Fibroblast of lung (primary cell): ENCODE measurements at regions not wholly inside any gene's neighbourhood (a gene's known extent, or its start where the extent isn't known, plus 50 kb on each side); places are given as distances from the start of the nearest gene placed in this dataset.

Source experiments
- DNase-seq, 2 donors: peaks; one replicate each; pipeline versions ENCODE4 v3.0.0 to v3.0.0-alpha.2; 2010; ENCODE audit warnings: low read depth in 2 of 2
- H2AFZ ChIP-seq: 2 replicates; pipeline ENCODE4 v1.5.1; 2012; ENCODE audit warnings: low read length, control low read depth, inconsistent platforms
- H3K27ac ChIP-seq: 2 replicates; pipeline ENCODE4 v1.5.1; 2011; ENCODE audit warnings: low read length, control low read depth; ENCODE audit not compliant: insufficient read depth
- H3K27me3 ChIP-seq: 2 replicates; pipeline ENCODE4 v1.5.1; 2011; ENCODE audit warnings: mild to moderate bottlenecking, low read length; ENCODE audit not compliant: control insufficient read depth, insufficient read depth
- H3K36me3 ChIP-seq: 2 replicates; pipeline ENCODE4 v1.5.1; 2011; ENCODE audit warnings: low read length; ENCODE audit not compliant: control insufficient read depth, insufficient read depth
- H3K4me1 ChIP-seq: 2 replicates; pipeline ENCODE4 v1.5.1; 2011; ENCODE audit warnings: low read length; ENCODE audit not compliant: control insufficient read depth, insufficient read depth; ENCODE audit errors: extremely low read depth
- H3K4me2 ChIP-seq: 2 replicates; pipeline ENCODE4 v1.5.1; 2011; ENCODE audit warnings: low read length, control low read depth; ENCODE audit not compliant: insufficient read depth; ENCODE audit errors: extremely low read depth
- H3K4me3 ChIP-seq, 4 experiments: fragments of 200-600 bp in 1 of 4; sonication (generic) in 1 of 4; replicated peaks in 1 of 4; 2 replicates each; pipeline ENCODE4 v1.5.1; 2011 to 2016; ENCODE audit warnings: low read length in 4 of 4, low read depth in 3 of 4, mild to moderate bottlenecking in 3 of 4, control low read depth in 2 of 4, inconsistent platforms in 1 of 4, mixed read lengths in 1 of 4; ENCODE audit not compliant: insufficient read depth in 1 of 4; ENCODE audit errors: control extremely low read depth in 1 of 4
- H3K79me2 ChIP-seq: 2 replicates; pipeline ENCODE4 v1.5.1; 2012; ENCODE audit warnings: mild to moderate bottlenecking, low read length, inconsistent platforms; ENCODE audit not compliant: control insufficient read depth, insufficient read depth
- H3K9ac ChIP-seq: 2 replicates; pipeline ENCODE4 v1.5.1; 2011; ENCODE audit warnings: mild to moderate bottlenecking, low read length, control low read depth; ENCODE audit not compliant: insufficient read depth
- H3K9me3 ChIP-seq: 2 replicates; pipeline ENCODE4 v1.5.1; 2012; ENCODE audit warnings: low read depth, low read length; ENCODE audit not compliant: control insufficient read depth, insufficient read depth
- H4K20me1 ChIP-seq: 2 replicates; pipeline ENCODE4 v1.5.1; 2011; ENCODE audit warnings: low read length; ENCODE audit not compliant: control insufficient read depth, insufficient read depth; ENCODE audit errors: extremely low read depth
- CTCF ChIP-seq, 2 donors: IDR thresholded peaks in 1 of 2; conservative IDR thresholded peaks in 1 of 2; 1 replicate in 1 of 2; 2 replicates in 1 of 2; pipeline ENCODE4 v1.5.1; 2011 to 2012; ENCODE audit warnings: low read length in 2 of 2, control low read depth in 1 of 2, inconsistent platforms in 1 of 2, low read depth in 1 of 2, mild to moderate bottlenecking in 1 of 2
- EZH2 ChIP-seq: IDR thresholded peaks from 2 replicates; pipeline ENCODE4 v1.5.1; 2012; ENCODE audit warnings: low read length, control low read depth, mild to moderate bottlenecking; ENCODE audit errors: missing control alignments

- H3K36me3 ChIP-seq, result no peaks in the 10 kb centered on the region
- no peaks in the 10 kb centered on the region for H3K27me3 ChIP-seq
- no peak overlapping the region for H2AFZ ChIP-seq
- no peak overlapping the region for H3K4me3 ChIP-seq
- H3K27ac ChIP-seq, result no peak overlapping the region
- no peaks in the 10 kb centered on the region for H3K4me1 ChIP-seq
- H3K4me2 ChIP-seq, result no peak overlapping the region
- DNase-seq, result no peak
- TF ChIP-seq CTCF (conservative IDR thresholded peaks at IDR 0.05 in 1 of 2, IDR thresholded peaks at IDR 0.05 in 1 of 2; ENCODE audit: low read depth in 1 of 2, low read length in 2 of 2) (no peak), EZH2 (no peak)
- no peaks in the 10 kb centered on the region for H3K79me2 ChIP-seq
- no peaks in the 10 kb centered on the region for H4K20me1 ChIP-seq
- no peak overlapping the region for H3K9ac ChIP-seq
- H3K9me3 ChIP-seq, result no peaks in the 10 kb centered on the region
These were observed 101.9 kb upstream of the MTPN start for GRCh38 chr7:136079066-136079465.

GRCh38 chr7:136078630-136079029, 101.5 kb upstream of the MTPN start:
- Histone ChIP-seq H2AFZ (no peak overlapping the region), H3K4me1 (no peaks in the 10 kb centered on the region), H3K79me2 (no peaks in the 10 kb centered on the region), H3K4me2 (no peak overlapping the region), H3K36me3 (no peaks in the 10 kb centered on the region), H3K9me3 (no peaks in the 10 kb centered on the region), H3K9ac (no peak overlapping the region), H3K27ac (no peak overlapping the region), H3K4me3 (no peak overlapping the region), H3K27me3 (no peaks in the 10 kb centered on the region), H4K20me1 (no peaks in the 10 kb centered on the region)
- no peak for DNase-seq
- TF ChIP-seq CTCF (conservative IDR thresholded peaks at IDR 0.05 in 1 of 2, IDR thresholded peaks at IDR 0.05 in 1 of 2; ENCODE audit: low read depth in 1 of 2, low read length in 2 of 2), result no peak
- no peak for TF ChIP-seq EZH2

GRCh38 chr7:136076954-136077353, 99.8 kb upstream of the MTPN start:
- H2AFZ ChIP-seq, result no peak overlapping the region
- no peak overlapping the region for H3K9ac ChIP-seq
- no peaks in the 10 kb centered on the region for H3K9me3 ChIP-seq
- no peaks in the 10 kb centered on the region for H3K36me3 ChIP-seq
- H3K4me1 ChIP-seq, result no peaks in the 10 kb centered on the region
- DNase-seq, result no peak
- no peak for TF ChIP-seq CTCF (conservative IDR thresholded peaks at IDR 0.05 in 1 of 2, IDR thresholded peaks at IDR 0.05 in 1 of 2; ENCODE audit: low read depth in 1 of 2, low read length in 2 of 2)
- TF ChIP-seq EZH2, result no peak
- H4K20me1 ChIP-seq, result no peaks in the 10 kb centered on the region
- H3K27ac ChIP-seq, result no peak overlapping the region
- H3K79me2 ChIP-seq, result no peaks in the 10 kb centered on the region
- no peaks in the 10 kb centered on the region for H3K27me3 ChIP-seq
- no peak overlapping the region for H3K4me2 ChIP-seq
- no peak overlapping the region for H3K4me3 ChIP-seq
